HuH-7.5 (cell line): ENCODE measurements at regions not wholly inside any gene's neighbourhood (a gene's known extent, or its start where the extent isn't known, plus 50 kb on each side); places are given as distances from the start of the nearest gene placed in this dataset.

ENCODE experiments used
- DNase-seq: peaks from one replicate; pipeline ENCODE4 v3.0.0; 2011; ENCODE audit warnings: low spot score

- no peak for DNase-seq
These were observed 104.5 kb downstream of the CYP26A1 start for GRCh38 chr10:93178226-93178625.

DNA sequence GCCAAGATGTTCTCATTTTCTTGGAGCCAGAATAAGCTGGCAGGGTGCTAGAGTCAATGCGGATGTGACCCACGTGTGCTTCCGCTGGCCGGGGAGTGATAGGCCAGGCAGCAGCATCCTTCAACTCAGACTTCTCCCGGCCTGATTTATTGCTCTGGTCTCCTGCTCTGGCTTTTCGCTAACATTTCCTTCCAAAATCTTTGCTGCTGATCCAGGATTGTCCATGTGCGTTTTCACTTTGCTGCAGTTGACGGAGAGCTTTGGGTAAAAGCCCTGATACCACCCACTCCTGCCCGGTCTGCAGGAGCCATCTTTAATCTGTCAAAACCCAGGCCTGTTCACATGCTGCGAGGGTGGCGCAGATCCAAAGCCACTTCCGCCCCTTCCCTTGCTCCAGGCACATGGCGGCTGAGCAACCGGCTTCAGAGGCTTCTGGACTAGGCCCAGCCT, 106.8 kb downstream of the CYP26A1 start:
- no peak for DNase-seq

DNA sequence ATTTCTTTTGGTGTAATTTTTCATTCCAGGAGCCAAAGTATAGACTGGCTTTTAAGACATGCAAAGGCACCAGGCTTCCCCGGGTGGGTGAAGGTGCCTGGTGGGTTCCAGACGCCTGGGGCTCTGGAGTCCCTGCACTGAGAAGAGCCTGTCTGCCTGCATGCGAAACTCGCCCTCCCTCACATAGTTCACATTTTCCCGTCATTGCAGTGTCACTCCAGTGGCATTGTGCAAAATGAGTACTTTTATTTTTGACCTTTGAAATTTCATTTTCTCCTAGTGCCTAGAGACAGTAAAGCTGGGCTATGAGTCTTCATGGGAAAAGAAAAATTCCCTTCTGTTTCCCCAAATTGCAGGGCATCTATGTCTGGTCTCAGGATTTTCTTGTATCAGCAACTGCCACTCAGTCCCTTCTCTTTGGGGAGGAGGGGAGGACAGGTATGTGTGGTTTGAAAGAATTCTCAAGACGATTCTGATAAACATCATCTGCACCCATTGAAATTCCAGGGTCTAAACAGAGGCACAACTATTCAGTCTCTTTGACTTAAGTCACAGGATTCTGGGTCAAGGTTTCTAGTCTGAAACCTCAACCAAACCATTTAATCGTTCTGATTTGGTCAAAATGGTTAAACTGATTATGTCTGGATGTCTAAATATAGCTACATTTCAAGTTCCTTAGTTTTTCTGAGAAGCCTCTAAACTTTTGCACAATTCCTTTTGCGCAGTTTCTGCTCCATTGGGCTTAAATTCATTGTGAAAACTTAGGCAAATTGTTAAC, 107.8 kb downstream of the CYP26A1 start:
- DNase-seq: no peak

GRCh38 chr10:93182049-93182327, 108.3 kb downstream of the CYP26A1 start:
- DNase-seq: no peak

GRCh38 chr10:93182790-93183189, 109.1 kb downstream of the CYP26A1 start:
- DNase-seq: no peak

DNA sequence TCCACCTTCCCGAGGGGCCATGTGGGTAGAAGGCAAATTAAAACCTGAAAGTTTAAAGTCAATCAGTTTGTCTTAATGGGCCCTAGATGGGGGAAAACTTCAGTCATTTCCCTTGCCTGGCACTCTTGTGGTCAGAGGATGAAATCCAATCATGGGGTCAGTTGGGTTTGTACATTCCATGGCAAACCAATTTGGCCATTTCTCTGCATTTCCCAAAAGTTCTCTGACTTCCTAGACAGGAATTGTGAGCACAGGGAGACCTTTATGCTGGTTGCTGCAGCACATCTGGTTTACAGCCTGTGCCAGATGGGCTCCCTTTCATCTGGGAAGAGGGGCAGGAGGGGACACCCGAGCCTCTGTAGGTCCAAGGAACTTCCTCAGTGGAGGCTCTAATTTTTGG, 113.0 kb downstream of the CYP26A1 start:
- DNase-seq: no peak

GRCh38 chr10:93189944-93190343, 116.3 kb downstream of the CYP26A1 start:
- DNase-seq: no peak

DNA sequence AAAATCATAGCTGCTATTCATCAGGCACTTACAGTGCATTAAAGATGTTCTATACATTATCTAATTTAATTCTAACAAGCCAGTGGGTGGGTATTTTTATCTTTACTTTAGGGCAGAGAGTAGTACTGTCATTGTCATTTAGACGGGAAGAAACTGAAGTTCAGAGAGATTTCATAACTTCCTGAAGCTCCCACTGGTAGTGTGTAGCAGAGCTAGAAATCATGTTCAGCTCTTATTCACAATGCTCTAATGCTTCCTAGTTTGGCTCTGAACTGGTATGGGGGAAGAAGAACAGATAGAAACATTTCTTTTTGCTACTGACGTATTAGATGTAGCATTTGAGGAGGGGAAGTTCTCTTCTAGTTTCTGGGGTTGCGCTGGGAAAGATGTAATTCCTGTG, 116.7 kb downstream of the CYP26A1 start:
- DNase-seq: no peak

- DNase-seq: no peak
These were observed 120.2 kb downstream of the CYP26A1 start for GRCh38 chr10:93193906-93194305.

DNA sequence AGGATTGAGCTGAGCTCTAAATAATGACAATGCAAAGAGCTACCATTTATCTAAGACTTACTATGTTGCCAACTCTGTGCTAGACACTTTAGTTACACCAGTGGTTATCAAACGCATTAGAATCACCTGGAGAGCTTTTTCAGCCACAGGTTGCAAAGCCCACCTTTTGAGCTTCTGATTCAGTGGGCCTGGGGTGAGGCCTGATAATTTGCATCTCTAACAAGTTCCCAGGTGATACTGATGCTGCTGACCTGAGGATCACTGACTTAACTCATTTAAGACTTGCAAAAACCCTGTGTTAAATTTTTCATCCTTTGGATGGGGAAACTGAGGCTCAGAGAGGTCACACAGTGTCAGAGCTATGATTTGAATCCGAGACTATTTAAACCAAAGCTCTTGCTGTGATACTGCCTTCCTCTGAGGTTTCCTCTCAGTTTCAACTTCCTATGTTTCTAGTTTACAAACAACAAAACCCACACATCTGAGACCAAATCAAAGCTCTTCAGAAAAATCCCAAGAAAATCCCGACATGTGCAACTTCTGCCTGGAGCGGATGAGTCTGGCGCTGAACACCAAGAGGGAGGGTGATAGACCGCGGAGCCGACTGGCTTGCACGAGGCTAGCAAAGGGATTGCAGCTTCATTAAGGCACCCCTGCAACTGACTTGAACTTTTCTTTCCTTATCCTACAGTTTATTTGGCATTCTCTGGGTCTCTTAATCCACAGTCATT, 124.9 kb downstream of the CYP26A1 start:
- no peak for DNase-seq

DNA sequence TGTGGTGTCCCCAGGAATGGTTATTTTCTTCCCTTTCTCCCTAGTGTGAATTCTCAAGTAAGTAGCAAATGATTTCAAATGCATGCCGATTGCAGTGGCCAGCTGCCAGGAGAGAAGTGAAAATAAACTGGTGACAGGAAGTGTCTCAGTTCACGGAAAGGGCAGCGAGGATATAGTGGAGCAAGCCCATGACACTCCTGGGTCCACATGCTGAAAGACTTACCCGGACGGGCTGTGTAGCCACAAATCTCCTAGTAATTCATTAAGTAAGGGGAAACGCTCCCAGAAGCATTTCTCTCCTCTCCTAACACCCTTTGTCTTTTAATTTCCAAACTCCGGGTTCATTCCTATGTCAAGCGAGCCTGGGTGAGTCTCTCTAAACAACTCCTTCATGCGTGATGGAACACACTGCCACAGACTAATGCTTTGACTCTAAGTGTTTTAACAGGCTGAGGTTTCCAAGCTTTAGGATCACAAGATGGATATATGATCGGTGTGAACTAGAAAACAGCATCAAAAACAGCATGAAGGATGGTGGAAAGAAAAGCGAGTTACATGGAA, 125.6 kb downstream of the CYP26A1 start:
- DNase-seq: no peak

GRCh38 chr10:93204494-93205485, 131.1 kb downstream of the CYP26A1 start:
- no peak for DNase-seq

DNA sequence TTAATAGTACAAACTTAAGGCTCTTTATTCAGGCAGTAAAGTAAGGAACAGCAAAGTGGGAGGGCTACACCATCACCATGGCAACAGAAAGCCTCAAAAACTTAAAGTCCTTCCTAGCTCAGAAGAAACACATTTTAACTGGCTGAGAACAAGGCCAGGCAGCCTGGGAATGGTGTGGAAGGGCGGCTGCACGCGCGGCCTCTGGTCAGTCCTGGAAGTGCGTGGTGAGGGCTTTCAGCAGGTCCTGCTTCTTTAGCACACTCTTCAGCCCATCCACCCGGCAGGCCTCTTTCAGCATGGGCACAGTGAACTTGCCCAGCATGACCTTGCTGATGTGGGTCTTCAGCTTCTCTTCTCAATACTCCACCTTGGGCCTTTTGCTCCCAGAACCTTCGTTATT, 133.0 kb downstream of the CYP26A1 start:
- no peak for DNase-seq

DNA sequence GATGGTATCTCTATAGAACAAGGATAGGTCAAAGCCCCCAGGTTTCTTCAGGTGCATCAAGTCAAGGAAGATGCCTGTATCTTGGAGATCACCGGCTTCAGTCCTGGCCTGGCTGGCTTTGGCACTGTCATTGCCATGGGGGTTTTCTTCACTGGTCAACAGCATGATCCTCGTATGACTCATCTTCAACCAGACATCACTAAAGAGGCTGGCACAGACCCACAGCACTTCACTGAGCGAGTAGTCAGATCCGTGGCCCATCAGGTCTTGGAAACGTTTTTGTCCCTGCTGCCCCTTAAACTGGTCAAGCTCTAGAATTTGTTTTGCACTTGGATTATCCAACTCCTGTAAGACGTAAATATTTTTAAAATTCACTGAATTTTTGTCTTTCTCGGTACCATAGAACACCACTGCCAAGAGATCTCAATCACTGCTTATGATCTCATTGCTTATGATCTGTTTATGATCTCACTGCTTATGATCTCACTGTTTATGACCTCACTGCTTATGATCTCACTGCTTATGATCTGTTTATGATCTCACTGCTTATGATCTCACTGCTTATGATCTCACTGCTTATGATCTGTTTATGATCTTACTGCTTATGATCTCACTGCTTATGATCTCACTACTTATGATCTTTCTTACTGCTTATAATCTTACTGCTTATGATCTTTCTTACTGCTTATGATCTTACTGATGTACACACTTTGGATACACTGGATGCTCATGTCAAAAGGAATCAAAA, 135.2 kb downstream of the CYP26A1 start:
- DNase-seq: no peak

GRCh38 chr10:93211991-93212390, 138.3 kb downstream of the CYP26A1 start:
- DNase-seq: no peak

DNA sequence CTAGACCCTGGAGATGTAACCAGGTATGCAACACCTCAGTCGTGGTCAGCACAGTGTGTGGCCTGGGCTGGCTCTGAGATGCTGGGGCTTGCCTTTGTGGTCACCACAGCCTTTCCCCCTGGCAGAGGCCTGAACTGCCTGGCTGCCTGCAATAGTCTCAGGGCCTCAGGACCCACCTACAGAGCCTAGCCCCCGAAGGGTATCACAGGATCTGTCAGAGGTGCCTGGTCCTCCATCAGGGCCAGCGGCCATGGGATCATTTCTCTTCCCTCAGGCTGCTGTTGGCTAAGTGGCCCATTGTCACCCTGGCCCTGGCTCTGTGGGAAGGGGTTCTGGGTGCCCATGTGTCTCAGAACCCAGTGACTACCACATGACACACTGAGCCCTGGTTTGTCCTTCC, 141.6 kb downstream of the CYP26A1 start:
- DNase-seq: no peak

DNA sequence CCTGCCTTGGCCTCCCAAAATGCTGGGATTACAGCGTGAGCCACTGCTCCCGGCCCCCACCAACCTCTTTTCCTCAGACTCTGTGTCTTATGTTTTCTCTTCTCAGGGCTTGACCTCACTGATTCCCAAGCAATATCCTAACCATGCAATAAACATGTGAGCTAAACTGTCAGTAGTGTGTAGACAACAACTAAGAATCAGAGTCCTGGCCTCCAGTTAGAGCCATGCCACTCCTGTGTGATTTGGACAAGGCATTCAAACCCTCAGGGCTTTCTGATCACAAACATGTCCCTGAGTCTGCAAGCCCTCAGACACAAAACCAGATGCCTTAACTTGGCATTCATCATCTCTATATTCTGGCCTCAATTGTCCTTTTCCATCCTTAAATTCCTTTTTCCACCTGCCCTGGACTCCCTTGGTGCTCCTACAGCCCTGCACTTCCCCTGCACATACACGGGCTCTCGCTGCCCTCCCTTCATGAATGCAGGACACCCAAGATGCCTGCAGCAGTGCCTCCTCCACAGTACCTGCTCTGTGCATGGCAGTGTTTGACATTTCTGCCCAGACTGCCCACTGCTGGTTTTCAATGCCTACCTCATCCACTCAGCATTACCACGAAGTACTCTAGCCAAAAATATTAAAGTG, 142.8 kb downstream of the CYP26A1 start:
- no peak for DNase-seq

GRCh38 chr10:93218386-93218785, 144.7 kb downstream of the CYP26A1 start:
- DNase-seq: no peak

- DNase-seq: no peak
These were observed 145.7 kb downstream of the CYP26A1 start for GRCh38 chr10:93219347-93219746.

GRCh38 chr10:93220296-93221170, 146.8 kb downstream of the CYP26A1 start:
- DNase-seq: peak; percentile 49
